Neural progenitor cell (in vitro differentiated cells): ENCODE measurements at regions not wholly inside any gene's neighbourhood (a gene's known extent, or its start where the extent isn't known, plus 50 kb on each side); places are given as distances from the start of the nearest gene placed in this dataset.

ENCODE experiments used
- DNase-seq: peaks from one replicate; pipeline ENCODE4 v3.0.0-alpha.2; 2016; ENCODE audit warnings: low spot score
- H2AFZ ChIP-seq: fragments of 200-600 bp; sonication (generic); replicated peaks from 2 replicates; pipeline ENCODE4 v1.6.1; 2016; ENCODE audit warnings: antibody characterized with exemption
- H3F3A ChIP-seq: fragments of 200-600 bp; sonication (generic); 2 replicates; pipeline ENCODE4 v1.6.1; 2016; ENCODE audit warnings: antibody characterized with exemption, low read depth
- H3K27ac ChIP-seq: fragments of 200-600 bp; sonication (generic); 2 replicates; pipeline ENCODE4 v1.5.1; 2016; ENCODE audit warnings: mild to moderate bottlenecking
- H3K27me3 ChIP-seq: fragments of 200-600 bp; sonication (generic); 2 replicates; pipeline ENCODE4 v1.6.1; 2016; ENCODE audit warnings: mild to moderate bottlenecking, moderate library complexity
- H3K36me3 ChIP-seq: fragments of 200-600 bp; sonication (generic); 2 replicates; pipeline ENCODE4 v1.5.1; 2016
- H3K4me1 ChIP-seq: fragments of 200-600 bp; sonication (generic); 2 replicates; pipeline ENCODE4 v1.6.1; 2016; ENCODE audit warnings: mixed run types
- H3K4me2 ChIP-seq: fragments of 200-600 bp; sonication (generic); 2 replicates; pipeline ENCODE4 v1.6.1; 2016
- H3K4me3 ChIP-seq: fragments of 200-600 bp; sonication (generic); 2 replicates; pipeline ENCODE4 v1.5.1; 2016
- H3K79me2 ChIP-seq: fragments of 200-600 bp; sonication (generic); 2 replicates; pipeline ENCODE4 v1.6.1; 2016; ENCODE audit warnings: low read depth
- H3K9ac ChIP-seq: fragments of 200-600 bp; sonication (generic); 2 replicates; pipeline ENCODE4 v1.6.1; 2016
- H3K9me3 ChIP-seq: fragments of 200-600 bp; sonication (generic); 2 replicates; pipeline ENCODE4 v1.5.1; 2016; ENCODE audit warnings: low read depth
- H4K20me1 ChIP-seq: fragments of 200-600 bp; sonication (generic); 2 replicates; pipeline ENCODE4 v1.6.1; 2016; ENCODE audit warnings: low read depth
- H3K27ac Mint-ChIP-seq: 3 replicates; pipeline ENCODE4 v1.8.0; 2021; ENCODE audit warnings: mixed read lengths
- H3K27me3 Mint-ChIP-seq: 2 replicates; pipeline ENCODE4 v1.8.0; 2022; ENCODE audit warnings: low read depth, mild to moderate bottlenecking, inconsistent platforms, moderate library complexity, mixed read lengths; ENCODE audit not compliant: insufficient read depth
- H3K36me3 Mint-ChIP-seq: 3 replicates; pipeline ENCODE4 v1.8.0; 2021; ENCODE audit warnings: mixed read lengths
- H3K4me1 Mint-ChIP-seq: 3 replicates; pipeline ENCODE4 v1.8.0; 2021; ENCODE audit warnings: mixed read lengths
- H3K4me3 Mint-ChIP-seq: 3 replicates; pipeline ENCODE4 v1.8.0; 2021; ENCODE audit warnings: mild to moderate bottlenecking, moderate library complexity, mixed read lengths
- H3K9me3 Mint-ChIP-seq: 3 replicates; pipeline ENCODE4 v1.8.0; 2020; ENCODE audit warnings: mixed read lengths
- EZH2 ChIP-seq: fragments of 200-600 bp; sonication (generic); IDR thresholded peaks from 2 replicates; pipeline ENCODE4 v1.6.1; 2017; ENCODE audit warnings: antibody characterized with exemption, mild to moderate bottlenecking, moderate library complexity
- EZH2phosphoT487 ChIP-seq: fragments of 200-600 bp; sonication (generic); IDR thresholded peaks from 2 replicates; pipeline ENCODE4 v1.6.1; 2017; ENCODE audit warnings: antibody characterized with exemption
- TF ChIP-seq, protein P1 (sequence below): fragments of 200-600 bp; sonication (generic); IDR thresholded peaks from 2 replicates; pipeline ENCODE4 v1.5.1; 2017; ENCODE audit warnings: antibody characterized with exemption, mild to moderate bottlenecking

DNA sequence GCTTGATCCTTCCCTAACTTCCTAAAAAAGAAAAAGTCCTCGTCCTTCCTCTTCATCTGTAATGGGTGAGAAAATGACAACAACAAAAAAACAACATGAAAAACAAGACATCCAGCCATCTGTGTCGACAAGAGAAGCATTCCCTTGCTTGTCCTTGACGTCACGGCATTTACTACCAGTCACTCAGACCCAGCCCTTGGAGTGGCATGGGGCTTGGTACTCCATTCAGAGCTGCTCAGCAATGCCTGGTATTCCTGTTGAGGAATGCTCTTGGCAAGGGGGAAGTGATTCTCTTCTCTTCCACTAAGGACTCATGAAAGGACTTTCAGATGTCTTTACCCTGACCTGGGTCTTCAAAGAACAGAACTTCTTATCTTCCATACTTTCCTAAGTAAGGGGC, 339.7 kb upstream of the RASGRP1 start:
- H2AFZ ChIP-seq: no peak overlapping the region
- Mint-ChIP-seq H3K36me3 (no peaks in the 10 kb centered on the region), H3K27ac (no peak overlapping the region), H3K27me3 (no peaks in the 10 kb centered on the region), H3K9me3 (peaks cover 4% of the 10 kb centered on the region), H3K4me1 (no peaks in the 10 kb centered on the region), H3K4me3 (no peak overlapping the region)
- no peak overlapping the region for H3K27ac ChIP-seq
- peaks cover 2% of the 10 kb centered on the region for H3F3A ChIP-seq
- no peaks in the 10 kb centered on the region for H3K79me2 ChIP-seq
- DNase-seq: no peak
- TF ChIP-seq, protein P1, sequence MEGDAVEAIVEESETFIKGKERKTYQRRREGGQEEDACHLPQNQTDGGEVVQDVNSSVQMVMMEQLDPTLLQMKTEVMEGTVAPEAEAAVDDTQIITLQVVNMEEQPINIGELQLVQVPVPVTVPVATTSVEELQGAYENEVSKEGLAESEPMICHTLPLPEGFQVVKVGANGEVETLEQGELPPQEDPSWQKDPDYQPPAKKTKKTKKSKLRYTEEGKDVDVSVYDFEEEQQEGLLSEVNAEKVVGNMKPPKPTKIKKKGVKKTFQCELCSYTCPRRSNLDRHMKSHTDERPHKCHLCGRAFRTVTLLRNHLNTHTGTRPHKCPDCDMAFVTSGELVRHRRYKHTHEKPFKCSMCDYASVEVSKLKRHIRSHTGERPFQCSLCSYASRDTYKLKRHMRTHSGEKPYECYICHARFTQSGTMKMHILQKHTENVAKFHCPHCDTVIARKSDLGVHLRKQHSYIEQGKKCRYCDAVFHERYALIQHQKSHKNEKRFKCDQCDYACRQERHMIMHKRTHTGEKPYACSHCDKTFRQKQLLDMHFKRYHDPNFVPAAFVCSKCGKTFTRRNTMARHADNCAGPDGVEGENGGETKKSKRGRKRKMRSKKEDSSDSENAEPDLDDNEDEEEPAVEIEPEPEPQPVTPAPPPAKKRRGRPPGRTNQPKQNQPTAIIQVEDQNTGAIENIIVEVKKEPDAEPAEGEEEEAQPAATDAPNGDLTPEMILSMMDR: no peak
- TF ChIP-seq EZH2 (no peak), EZH2phosphoT487 (no peak)
- H3K4me3 ChIP-seq: no peak overlapping the region
- no peak overlapping the region for H3K4me2 ChIP-seq
- H3K27me3 ChIP-seq: no peaks in the 10 kb centered on the region
- no peaks in the 10 kb centered on the region for H4K20me1 ChIP-seq
- no peaks in the 10 kb centered on the region for H3K36me3 ChIP-seq
- peaks cover 5% of the 10 kb centered on the region for H3K4me1 ChIP-seq
- H3K9ac ChIP-seq: no peak overlapping the region
- no peaks in the 10 kb centered on the region for H3K9me3 ChIP-seq

DNA sequence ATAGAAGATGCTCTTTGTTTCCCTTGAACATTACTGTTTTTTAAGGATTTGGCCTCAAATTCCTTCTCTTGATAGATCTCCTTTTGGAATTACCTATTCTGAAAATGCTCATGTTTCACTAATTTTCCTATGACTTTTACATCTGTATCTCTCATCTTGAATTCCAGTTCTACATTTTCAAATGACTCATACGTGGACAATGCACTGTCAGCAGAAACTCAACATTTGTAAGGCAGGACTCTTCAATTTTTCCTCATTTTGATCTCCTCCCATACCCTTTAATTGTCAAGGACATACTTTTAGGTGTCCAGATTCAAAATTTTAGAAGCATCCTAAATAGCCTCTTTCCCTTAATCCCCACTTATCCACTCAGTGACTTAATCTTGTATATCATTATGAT, 341.0 kb upstream of the RASGRP1 start:
- Histone ChIP-seq H3K4me2 (no peak overlapping the region), H3K9ac (no peak overlapping the region), H4K20me1 (no peaks in the 10 kb centered on the region), H3K9me3 (no peaks in the 10 kb centered on the region), H3K27me3 (no peaks in the 10 kb centered on the region), H3K4me3 (no peak overlapping the region), H3K79me2 (no peaks in the 10 kb centered on the region), H3K4me1 (peaks cover 12% of the 10 kb centered on the region), H3K36me3 (no peaks in the 10 kb centered on the region), H3F3A (peaks cover 8% of the 10 kb centered on the region), H2AFZ (no peak overlapping the region), H3K27ac (no peak overlapping the region)
- no peak for DNase-seq
- H3K27ac Mint-ChIP-seq: no peak overlapping the region
- no peak overlapping the region for H3K4me3 Mint-ChIP-seq
- no peaks in the 10 kb centered on the region for H3K36me3 Mint-ChIP-seq
- H3K9me3 Mint-ChIP-seq: peaks cover 4% of the 10 kb centered on the region
- TF ChIP-seq EZH2 (no peak), EZH2phosphoT487 (no peak)
- TF ChIP-seq, protein P1: no peak
- no peaks in the 10 kb centered on the region for H3K27me3 Mint-ChIP-seq
- no peaks in the 10 kb centered on the region for H3K4me1 Mint-ChIP-seq

DNA sequence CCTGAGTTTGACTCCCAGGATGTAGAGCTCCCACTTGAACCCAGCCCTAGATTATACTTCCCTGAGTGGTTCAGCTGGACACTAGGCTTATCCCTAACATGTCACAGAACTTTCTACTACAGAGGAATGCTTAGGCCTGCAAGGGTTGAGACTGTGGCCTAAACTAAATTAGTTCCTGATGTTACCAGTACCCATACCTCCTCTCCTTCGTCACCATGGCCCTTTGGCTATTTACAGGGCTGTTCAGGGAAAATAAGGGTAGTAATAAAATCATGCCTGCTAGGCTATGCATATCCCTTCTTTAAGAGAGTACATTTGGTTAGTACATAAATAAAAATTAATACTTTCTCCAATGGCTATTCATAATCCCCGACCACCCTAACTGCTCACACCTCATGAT, 356.4 kb upstream of the RASGRP1 start:
- TF ChIP-seq EZH2 (no peak), EZH2phosphoT487 (no peak)
- TF ChIP-seq, protein P1: no peak
- no peak overlapping the region for H2AFZ ChIP-seq
- no peaks in the 10 kb centered on the region for H3K79me2 ChIP-seq
- Mint-ChIP-seq H3K36me3 (no peaks in the 10 kb centered on the region), H3K9me3 (no peaks in the 10 kb centered on the region), H3K27me3 (no peaks in the 10 kb centered on the region), H3K4me1 (no peaks in the 10 kb centered on the region), H3K4me3 (no peak overlapping the region), H3K27ac (no peak overlapping the region)
- no peak overlapping the region for H3K27ac ChIP-seq
- no peaks in the 10 kb centered on the region for H3K4me1 ChIP-seq
- H3K36me3 ChIP-seq: no peaks in the 10 kb centered on the region
- no peaks in the 10 kb centered on the region for H3F3A ChIP-seq
- H4K20me1 ChIP-seq: no peaks in the 10 kb centered on the region
- DNase-seq: no peak
- H3K4me3 ChIP-seq: no peak overlapping the region
- H3K9me3 ChIP-seq: no peaks in the 10 kb centered on the region
- no peak overlapping the region for H3K4me2 ChIP-seq
- H3K9ac ChIP-seq: no peak overlapping the region
- H3K27me3 ChIP-seq: no peaks in the 10 kb centered on the region

DNA sequence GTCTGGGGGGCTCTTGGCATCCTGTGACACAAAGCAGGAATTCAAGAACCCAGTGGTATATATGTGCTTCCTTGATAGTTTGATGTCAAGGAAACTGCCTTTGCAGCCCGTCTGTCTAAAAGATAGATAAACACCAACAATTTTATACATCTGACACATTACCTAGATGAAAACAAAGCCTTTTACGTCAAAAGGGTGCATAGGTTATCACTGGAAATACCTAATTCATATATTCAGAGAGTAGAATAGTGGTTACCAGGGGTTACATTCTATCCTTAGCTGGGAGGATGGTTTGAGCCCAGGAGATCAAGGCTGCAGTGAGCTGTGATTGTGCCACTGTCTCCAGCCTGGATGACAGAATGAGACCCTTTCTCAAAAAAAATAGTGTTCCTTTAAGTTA, 356.9 kb upstream of the RASGRP1 start:
- H3K4me1 ChIP-seq: no peaks in the 10 kb centered on the region
- no peaks in the 10 kb centered on the region for H3K4me1 Mint-ChIP-seq
- no peaks in the 10 kb centered on the region for H3K9me3 ChIP-seq
- H3K36me3 ChIP-seq: no peaks in the 10 kb centered on the region
- no peak overlapping the region for H3K4me3 Mint-ChIP-seq
- no peaks in the 10 kb centered on the region for H4K20me1 ChIP-seq
- H3K9me3 Mint-ChIP-seq: no peaks in the 10 kb centered on the region
- H3K27me3 ChIP-seq: no peaks in the 10 kb centered on the region
- no peak overlapping the region for H2AFZ ChIP-seq
- no peak for TF ChIP-seq EZH2phosphoT487
- TF ChIP-seq EZH2: no peak
- TF ChIP-seq, protein P1: no peak
- H3K9ac ChIP-seq: no peak overlapping the region
- no peaks in the 10 kb centered on the region for H3K79me2 ChIP-seq
- no peak overlapping the region for H3K27ac ChIP-seq
- H3F3A ChIP-seq: no peaks in the 10 kb centered on the region
- no peaks in the 10 kb centered on the region for H3K27me3 Mint-ChIP-seq
- H3K4me3 ChIP-seq: no peak overlapping the region
- no peak overlapping the region for H3K4me2 ChIP-seq
- no peaks in the 10 kb centered on the region for H3K36me3 Mint-ChIP-seq
- no peak for DNase-seq
- no peak overlapping the region for H3K27ac Mint-ChIP-seq
